ENCODE measurements at regions not wholly inside any gene's neighbourhood (a gene's known extent, or its start where the extent isn't known, plus 50 kb on each side); places are given as distances from the start of the nearest gene placed in this dataset.
"Not testable (repeated sequence)": the region's sequence is repeated elsewhere in the genome, so short reads cannot be mapped to it uniquely, and the experiment has no call there.

DNA sequence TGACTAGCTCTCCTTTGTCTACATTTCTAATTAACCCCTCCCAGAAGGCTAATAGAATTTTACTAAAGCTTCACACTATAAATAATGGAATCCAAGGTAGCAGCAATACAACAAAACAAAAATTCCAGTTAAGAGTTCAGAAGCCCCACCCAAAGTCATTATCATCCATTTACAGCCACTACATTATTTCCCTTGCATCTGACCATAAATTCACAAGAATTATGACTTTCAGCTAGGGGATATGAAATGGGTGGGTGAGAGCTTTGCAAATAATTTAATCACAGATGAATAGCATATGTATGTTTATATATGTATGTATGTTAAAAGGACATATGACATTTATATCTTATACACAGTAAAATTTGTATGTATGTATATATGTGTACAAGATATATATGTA is 65.3 kb upstream of the PTGDR start:
- Mint-ChIP-seq H3K36me3 (ENCODE audit: low read depth) (no peaks in the 10 kb centered on the region), H3K27me3 (peaks cover 2% of the 10 kb centered on the region), H3K4me3 (no peak overlapping the region), H3K4me1 (no peaks in the 10 kb centered on the region), H3K27ac (no peak overlapping the region), H3K9me3 (ENCODE audit: low read depth) (peaks cover 5% of the 10 kb centered on the region)
- intact Hi-C loops (cut with DNase I, micrococcal nuclease): no loop called here
- CTCF ChIA-PET: no interaction called here
- ATAC-seq (no peak), DNase-seq (no peak)
- POLR2A ChIA-PET: interaction anchor here (0.6 kb wide), 1 partner anchor 26 kb away, joined by 6 read pairs; no protein-coding TSS in a partner anchor

DNA sequence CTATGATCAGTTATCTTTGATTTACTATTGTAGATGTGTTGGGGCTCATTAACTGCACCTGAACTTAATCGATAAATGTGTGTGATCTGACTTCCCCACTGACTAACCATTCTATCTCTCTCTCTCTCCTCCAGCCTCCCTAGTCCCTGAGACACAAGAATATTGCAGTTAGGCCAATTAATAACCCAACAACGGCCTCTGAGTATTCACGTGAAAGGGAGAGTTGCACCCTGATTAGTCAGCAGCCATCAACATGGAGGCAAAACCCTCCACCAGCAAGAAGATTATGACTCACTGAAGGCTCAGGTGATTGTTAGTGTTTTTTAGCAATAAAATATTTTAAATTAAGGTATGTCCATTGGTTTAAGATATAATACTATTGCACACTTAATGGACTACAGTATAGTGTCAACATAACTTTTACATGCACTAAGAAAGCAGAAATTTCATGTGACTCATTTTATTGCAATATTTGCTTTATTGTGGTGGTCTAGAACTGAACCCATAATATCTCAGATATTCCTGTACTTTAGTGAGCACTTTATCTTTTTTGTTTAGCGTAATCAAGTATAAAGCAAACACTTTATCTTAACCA is 77.1 kb upstream of the PTGDR start:
- Mint-ChIP-seq H3K36me3 (ENCODE audit: low read depth) (no peaks in the 10 kb centered on the region), H3K4me3 (no peak overlapping the region), H3K4me1 (peaks cover 14% of the 10 kb centered on the region), H3K9me3 (ENCODE audit: low read depth) (peaks cover 4% of the 10 kb centered on the region), H3K27me3 (peaks cover 2% of the 10 kb centered on the region), H3K27ac (no peak overlapping the region)
- DNase-seq (no peak), ATAC-seq (no peak)
- POLR2A ChIA-PET: no interaction called here
- CTCF ChIA-PET: no interaction called here
- intact Hi-C loops (cut with DNase I, micrococcal nuclease): no loop called here

DNA sequence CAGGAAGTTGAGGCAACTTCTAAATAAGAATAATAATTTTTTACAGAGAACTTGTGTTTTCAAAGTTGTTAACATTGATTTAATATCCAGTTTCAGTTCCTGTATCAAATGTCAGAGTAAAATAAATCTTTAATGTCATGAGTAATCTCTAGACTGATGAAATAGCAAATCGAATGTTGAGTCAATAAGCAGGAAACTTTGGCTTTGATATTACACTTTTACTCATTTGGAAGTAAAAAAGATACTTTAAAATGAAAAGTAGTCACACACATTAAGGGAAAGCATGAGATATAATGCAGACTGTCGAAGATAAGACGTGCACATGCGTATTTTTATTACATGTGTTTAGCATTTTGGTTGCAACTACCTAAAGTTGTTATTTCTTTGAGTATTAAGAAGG is 78.2 kb upstream of the PTGDR start:
- Mint-ChIP-seq H3K27ac (no peak overlapping the region), H3K4me3 (no peak overlapping the region), H3K36me3 (ENCODE audit: low read depth) (no peaks in the 10 kb centered on the region), H3K9me3 (ENCODE audit: low read depth) (no peaks in the 10 kb centered on the region), H3K4me1 (peaks cover 19% of the 10 kb centered on the region), H3K27me3 (peaks cover 3% of the 10 kb centered on the region)
- ChIA-PET POLR2A (no interaction called here), CTCF (no interaction called here)
- peak; percentile 71 for ATAC-seq
- intact Hi-C loops (cut with DNase I, micrococcal nuclease): loop anchor here (5.0 kb wide), 2 partner anchors 223 to 342 kb away; no protein-coding TSS in a partner anchor
- DNase-seq: no peak

DNA sequence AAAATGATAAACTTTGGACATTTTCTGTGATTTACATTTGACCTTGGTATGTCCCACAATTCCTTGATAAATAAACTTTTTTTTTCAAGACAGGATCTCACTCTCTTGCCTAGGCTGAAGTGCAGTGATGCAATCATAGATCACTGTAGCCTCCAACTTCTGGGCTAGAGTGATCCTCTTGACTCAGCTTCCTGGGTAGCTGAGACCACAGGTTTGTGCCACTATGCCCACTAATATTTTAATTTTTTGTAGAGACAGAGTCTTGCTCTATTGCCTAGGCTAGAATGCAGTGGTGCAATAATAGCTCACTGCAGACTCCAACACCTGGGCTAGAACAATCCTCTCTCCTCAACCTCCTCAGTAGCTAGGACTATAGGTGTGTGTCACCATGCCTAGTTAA is 79.1 kb upstream of the PTGDR start:
- ATAC-seq: peak; percentile 33
- no peak for DNase-seq
- no peak overlapping the region for H3K27ac Mint-ChIP-seq
- ChIA-PET POLR2A (no interaction called here), CTCF (no interaction called here)
- H3K27me3 Mint-ChIP-seq: peaks cover 3% of the 10 kb centered on the region
- no peaks in the 10 kb centered on the region for H3K36me3 Mint-ChIP-seq (ENCODE audit: low read depth)
- intact Hi-C loops (cut with DNase I, micrococcal nuclease): loop anchor here (5.0 kb wide), 2 partner anchors 224 to 341 kb away; no protein-coding TSS in a partner anchor
- peaks cover 19% of the 10 kb centered on the region for H3K4me1 Mint-ChIP-seq
- no peak overlapping the region for H3K4me3 Mint-ChIP-seq
- no peaks in the 10 kb centered on the region for H3K9me3 Mint-ChIP-seq (ENCODE audit: low read depth)

DNA sequence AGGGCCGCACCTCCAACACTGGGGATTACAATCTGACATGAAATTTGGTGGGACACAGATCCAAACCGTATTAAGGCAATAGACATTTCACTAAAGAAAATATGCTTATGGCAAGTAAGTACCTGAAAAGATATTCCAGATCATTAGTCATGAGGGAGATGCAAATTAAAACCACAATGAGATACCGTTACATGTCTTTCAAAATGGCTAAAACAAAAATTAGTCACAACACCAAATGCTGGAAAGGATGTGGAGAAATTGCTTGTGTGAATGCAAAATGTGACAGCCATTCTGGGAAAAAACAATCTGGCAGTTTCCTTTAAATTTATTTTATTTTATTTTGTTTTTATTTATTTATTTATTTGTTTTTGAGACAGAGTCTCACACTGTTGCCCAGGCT is 82.3 kb upstream of the PTGDR start:
- POLR2A ChIA-PET: no interaction called here
- peaks cover 3% of the 10 kb centered on the region for H3K27me3 Mint-ChIP-seq
- H3K9me3 Mint-ChIP-seq (ENCODE audit: low read depth): peaks cover 12% of the 10 kb centered on the region
- intact Hi-C loops (cut with DNase I, micrococcal nuclease): loop anchor here (5.0 kb wide), 2 partner anchors 227 to 338 kb away; no protein-coding TSS in a partner anchor
- ATAC-seq (no peak), DNase-seq (no peak)
- H3K27ac Mint-ChIP-seq: no peak overlapping the region
- H3K4me1 Mint-ChIP-seq: peaks cover 16% of the 10 kb centered on the region
- H3K4me3 Mint-ChIP-seq: no peak overlapping the region
- CTCF ChIA-PET: no interaction called here
- no peaks in the 10 kb centered on the region for H3K36me3 Mint-ChIP-seq (ENCODE audit: low read depth)

DNA sequence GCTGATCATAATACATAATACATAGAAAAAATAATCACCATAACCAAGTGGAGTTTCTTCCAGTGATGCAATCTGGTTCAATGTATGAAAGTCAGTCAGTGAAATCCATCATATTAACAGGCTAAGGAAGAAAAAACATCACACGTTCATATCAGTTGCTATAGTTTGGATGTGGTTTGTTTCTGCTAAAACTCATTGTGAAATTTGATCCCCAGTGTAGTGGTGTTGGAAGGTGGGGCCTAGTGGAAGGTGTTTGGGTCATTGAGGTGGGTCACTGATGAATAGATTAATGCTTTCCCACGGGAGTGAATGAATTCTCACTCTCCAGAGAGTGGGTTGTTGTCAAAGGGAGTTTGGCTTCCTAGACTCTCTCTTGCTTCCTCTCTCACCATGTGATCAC is 84.6 kb upstream of the PTGDR start:
- CTCF ChIA-PET: no interaction called here
- peaks cover 3% of the 10 kb centered on the region for H3K27me3 Mint-ChIP-seq
- H3K27ac Mint-ChIP-seq: no peak overlapping the region
- no peaks in the 10 kb centered on the region for H3K36me3 Mint-ChIP-seq (ENCODE audit: low read depth)
- peaks cover 13% of the 10 kb centered on the region for H3K9me3 Mint-ChIP-seq (ENCODE audit: low read depth)
- POLR2A ChIA-PET: no interaction called here
- intact Hi-C loops (cut with DNase I, micrococcal nuclease): no loop called here
- H3K4me1 Mint-ChIP-seq: peaks cover 7% of the 10 kb centered on the region
- ATAC-seq: no peak
- DNase-seq: no peak
- H3K4me3 Mint-ChIP-seq: no peak overlapping the region

DNA sequence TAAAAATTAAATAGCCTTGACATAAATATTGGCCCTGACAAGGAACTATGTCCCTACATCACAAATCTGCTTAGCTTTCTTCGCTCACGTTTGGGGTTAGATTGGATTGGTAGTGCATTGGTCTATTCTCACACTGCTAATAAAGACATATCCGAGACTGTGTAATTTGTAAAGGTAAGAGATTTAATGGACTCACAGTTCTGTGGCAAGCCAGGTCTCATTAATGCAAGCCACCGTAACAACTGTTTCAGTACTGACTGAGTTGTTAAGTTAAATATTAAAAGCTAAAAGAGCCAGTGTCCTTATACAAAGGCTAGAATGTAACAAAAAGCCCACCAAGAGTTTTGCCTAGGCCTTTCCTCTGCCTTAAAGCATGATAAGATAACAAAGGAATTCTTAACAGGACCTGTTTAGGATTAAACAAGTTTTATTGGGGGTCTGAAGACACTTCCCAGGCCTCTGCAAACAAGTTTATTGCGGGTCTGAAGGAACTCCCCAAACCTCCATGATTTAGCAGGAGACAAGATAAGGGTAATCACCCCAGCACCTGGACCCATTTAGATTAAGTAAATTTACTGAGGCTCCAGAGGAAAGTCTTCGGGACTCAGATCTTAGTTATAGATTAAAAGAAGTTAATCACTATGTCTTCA is 88.2 kb upstream of the PTGDR start:
- H3K9me3 Mint-ChIP-seq (ENCODE audit: low read depth): peaks cover 13% of the 10 kb centered on the region
- H3K36me3 Mint-ChIP-seq (ENCODE audit: low read depth): no peaks in the 10 kb centered on the region
- POLR2A ChIA-PET: no interaction called here
- no peak overlapping the region for H3K27ac Mint-ChIP-seq
- H3K4me3 Mint-ChIP-seq: no peak overlapping the region
- intact Hi-C loops (cut with DNase I, micrococcal nuclease): no loop called here
- DNase-seq (no peak), ATAC-seq (no peak)
- CTCF ChIA-PET: no interaction called here
- no peaks in the 10 kb centered on the region for H3K27me3 Mint-ChIP-seq
- H3K4me1 Mint-ChIP-seq: peaks cover 19% of the 10 kb centered on the region

DNA sequence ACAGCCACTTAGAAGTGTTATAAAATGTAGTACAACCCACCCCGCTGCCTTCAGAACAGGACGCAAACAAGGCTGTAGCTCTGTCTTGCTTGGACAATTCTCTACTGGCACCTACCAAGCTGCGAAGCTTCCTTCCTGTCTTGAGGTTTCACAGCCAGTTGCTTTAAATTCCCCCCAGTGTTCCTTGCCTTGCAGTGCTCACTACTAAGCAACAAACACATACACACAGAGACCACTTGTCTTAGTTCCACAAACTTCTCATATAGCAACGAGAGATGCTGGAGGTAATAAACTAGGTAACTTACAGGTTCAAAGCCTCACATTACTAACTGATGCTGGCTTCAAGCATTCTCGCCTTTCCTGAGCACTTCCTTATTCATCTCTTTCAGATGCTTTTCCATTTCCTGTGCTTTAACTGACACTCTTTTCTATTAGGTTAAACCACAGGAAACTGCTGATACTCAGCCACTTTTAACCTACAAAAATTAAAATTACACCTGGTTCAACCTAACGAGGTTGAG is 91.5 kb upstream of the PTGDR start:
- DNase-seq: no peak
- ATAC-seq: no peak
- H3K4me1 Mint-ChIP-seq: peaks cover 19% of the 10 kb centered on the region
- peaks cover 3% of the 10 kb centered on the region for H3K36me3 Mint-ChIP-seq (ENCODE audit: low read depth)
- ChIA-PET POLR2A (no interaction called here), CTCF (interaction anchor here (1.3 kb wide), 1 partner anchor 101 kb away, joined by 3 read pairs; no protein-coding TSS in a partner anchor)
- intact Hi-C loops (cut with DNase I, micrococcal nuclease): no loop called here
- no peak overlapping the region for H3K4me3 Mint-ChIP-seq
- peaks cover 19% of the 10 kb centered on the region for H3K9me3 Mint-ChIP-seq (ENCODE audit: low read depth)
- H3K27me3 Mint-ChIP-seq: no peaks in the 10 kb centered on the region
- no peak overlapping the region for H3K27ac Mint-ChIP-seq

DNA sequence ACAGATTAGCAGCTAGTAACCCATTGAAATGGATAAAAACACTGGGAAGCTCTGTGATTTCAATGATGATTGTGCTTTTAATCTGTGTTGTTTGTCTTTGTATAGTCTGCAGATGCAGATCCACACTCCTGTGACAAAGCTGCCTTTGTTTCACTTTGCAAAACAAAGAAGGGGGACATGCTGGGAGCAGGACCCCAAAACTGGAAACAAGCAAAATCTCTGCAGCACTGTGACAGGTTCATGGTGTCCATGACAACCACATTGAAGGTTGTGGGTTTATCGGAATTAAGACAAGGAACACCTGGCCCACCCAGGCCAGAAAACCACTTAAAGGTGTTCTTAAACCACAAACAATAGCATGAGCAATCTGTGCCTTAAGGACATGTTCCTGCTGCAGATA is 95.6 kb upstream of the PTGDR start:
- ATAC-seq; H3K27me3 Mint-ChIP-seq; H3K27ac Mint-ChIP-seq; H3K4me3 Mint-ChIP-seq; CTCF ChIA-PET; POLR2A ChIA-PET; H3K36me3 Mint-ChIP-seq (ENCODE audit: low read depth); intact Hi-C loops (cut with DNase I, micrococcal nuclease); DNase-seq: not testable (repeated sequence)
- Mint-ChIP-seq H3K4me1 (peaks cover 18% of the 10 kb centered on the region), H3K9me3 (ENCODE audit: low read depth) (peaks cover 20% of the 10 kb centered on the region)

DNA sequence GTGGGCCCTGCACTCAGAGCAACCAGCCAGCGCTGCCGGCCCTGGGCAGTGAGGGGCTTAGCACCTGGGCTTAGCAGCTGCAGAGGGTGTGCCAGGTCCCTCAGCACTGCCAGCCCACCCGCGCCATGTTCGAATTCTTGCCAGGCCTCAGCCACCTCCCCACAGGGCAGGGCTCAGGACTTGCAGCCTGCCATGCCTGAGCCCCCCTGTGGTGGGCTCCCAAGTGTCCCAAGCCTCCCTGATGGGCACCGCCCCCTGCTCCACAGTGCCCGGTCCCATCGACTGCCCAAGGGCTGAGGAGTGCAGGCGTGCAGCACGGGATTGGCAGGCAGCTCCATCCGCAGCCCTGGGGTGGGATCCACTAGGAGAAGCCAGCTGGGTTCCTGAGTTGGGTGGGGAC is 98.0 kb upstream of the NID2 start:
- Mint-ChIP-seq H3K27me3 (peaks cover 2% of the 10 kb centered on the region), H3K4me3 (no peak overlapping the region), H3K36me3 (ENCODE audit: low read depth) (peaks cover 6% of the 10 kb centered on the region), H3K4me1 (no peaks in the 10 kb centered on the region), H3K9me3 (ENCODE audit: low read depth) (peaks cover 15% of the 10 kb centered on the region), H3K27ac (no peak overlapping the region)
- CTCF ChIA-PET: no interaction called here
- intact Hi-C loops (cut with DNase I, micrococcal nuclease): no loop called here
- POLR2A ChIA-PET: no interaction called here
- DNase-seq (no peak), ATAC-seq (no peak)

DNA sequence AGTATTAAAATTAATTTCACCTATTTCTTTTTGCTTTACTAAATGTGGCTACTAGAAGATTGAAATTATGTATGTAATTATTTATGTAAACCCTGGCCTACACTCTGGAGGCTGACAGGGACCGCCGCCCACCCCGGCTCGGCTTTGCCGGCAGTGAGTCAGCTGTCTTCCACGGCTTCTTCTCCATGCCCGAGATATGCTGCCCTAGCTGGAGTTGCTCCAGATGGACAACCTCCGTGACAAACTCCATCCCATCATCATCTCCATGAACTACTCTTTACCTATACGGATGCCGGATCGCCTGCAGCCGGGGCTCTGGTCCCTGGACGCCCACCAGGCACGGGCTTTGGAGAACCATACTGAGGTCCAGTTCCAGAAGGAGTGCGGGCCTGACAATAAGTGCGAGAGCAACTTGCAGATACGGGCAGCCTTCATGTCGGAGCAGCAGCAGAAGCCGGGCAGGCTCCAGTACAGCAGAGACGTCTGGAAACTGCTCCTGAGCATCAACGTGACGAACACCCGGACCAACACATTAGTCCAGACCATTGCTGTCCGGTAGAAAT is 86.9 kb upstream of the NID2 start:
- CTCF ChIA-PET: no interaction called here
- no peak for ATAC-seq
- Mint-ChIP-seq H3K9me3 (ENCODE audit: low read depth) (no peaks in the 10 kb centered on the region), H3K4me1 (peaks cover 16% of the 10 kb centered on the region), H3K27ac (no peak overlapping the region), H3K36me3 (ENCODE audit: low read depth) (no peaks in the 10 kb centered on the region), H3K4me3 (no peak overlapping the region), H3K27me3 (no peaks in the 10 kb centered on the region)
- DNase-seq: no peak
- intact Hi-C loops (cut with DNase I, micrococcal nuclease): no loop called here
- POLR2A ChIA-PET: no interaction called here

DNA sequence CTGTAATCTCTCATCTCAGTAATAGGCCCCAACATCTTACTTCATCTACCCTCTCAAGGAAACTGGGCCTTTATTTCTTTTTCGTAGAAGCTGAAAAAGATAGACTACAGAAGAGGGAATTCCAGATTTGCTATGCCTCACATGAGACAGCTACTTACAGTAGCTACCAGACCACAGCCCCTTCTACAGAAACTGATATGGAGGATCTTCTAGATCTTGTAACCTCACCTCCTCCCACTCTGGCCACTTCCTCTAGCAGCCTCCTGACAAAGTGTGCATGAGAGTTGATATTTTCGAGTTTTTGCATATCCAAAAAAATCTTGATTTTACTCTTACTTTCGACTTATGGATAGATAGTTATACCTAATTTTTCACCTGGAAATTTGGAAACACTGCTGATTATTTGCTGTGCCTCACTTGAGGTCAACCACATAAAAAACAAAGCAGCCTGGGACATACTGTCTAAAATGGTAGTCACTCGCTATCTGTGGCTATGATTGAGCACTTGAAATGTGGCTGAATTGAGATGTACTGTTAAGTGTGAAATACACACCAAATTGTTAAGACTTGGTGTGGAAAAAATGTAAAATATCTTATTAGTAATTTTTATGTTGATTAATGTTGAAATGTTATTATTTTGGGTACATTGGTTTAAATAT is 86.3 kb upstream of the NID2 start:
- H3K4me3 Mint-ChIP-seq: no peak overlapping the region
- no peaks in the 10 kb centered on the region for H3K27me3 Mint-ChIP-seq
- no peak overlapping the region for H3K27ac Mint-ChIP-seq
- DNase-seq (no peak), ATAC-seq (peak; percentile 65)
- intact Hi-C loops (cut with DNase I, micrococcal nuclease): no loop called here
- no peaks in the 10 kb centered on the region for H3K36me3 Mint-ChIP-seq (ENCODE audit: low read depth)
- peaks cover 16% of the 10 kb centered on the region for H3K4me1 Mint-ChIP-seq
- POLR2A ChIA-PET: no interaction called here
- no peaks in the 10 kb centered on the region for H3K9me3 Mint-ChIP-seq (ENCODE audit: low read depth)
- CTCF ChIA-PET: interaction anchor here (0.7 to 1.0 kb wide), 2 partner anchors 80 to 110 kb away, joined by 3 read pairs; no protein-coding TSS in a partner anchor
